Endodermal cell (in vitro differentiated cells): ENCODE measurements at regions not wholly inside any gene's neighbourhood (a gene's known extent, or its start where the extent isn't known, plus 50 kb on each side); places are given as distances from the start of the nearest gene placed in this dataset.

ENCODE experiments used
- DNase-seq: peaks from one replicate; pipeline ENCODE4 v3.0.0-alpha.2; 2017
- H3K27ac ChIP-seq: 2 replicates; pipeline ENCODE4 v1.5.1; 2013; ENCODE audit warnings: mild to moderate bottlenecking, low read depth, low read length, moderate library complexity
- H3K27me3 ChIP-seq: 2 replicates; pipeline ENCODE4 v1.6.1; 2013; ENCODE audit warnings: mild to moderate bottlenecking, low read length, moderate library complexity; ENCODE audit not compliant: insufficient read depth, control insufficient read depth, poor library complexity, severe bottlenecking
- H3K36me3 ChIP-seq: 2 replicates; pipeline ENCODE4 v1.7.0; 2013; ENCODE audit warnings: mild to moderate bottlenecking, low read length, moderate library complexity; ENCODE audit not compliant: control insufficient read depth, insufficient read depth
- H3K4me1 ChIP-seq: one replicate; pipeline ENCODE4 v1.7.0; 2013; ENCODE audit warnings: low read length; ENCODE audit not compliant: control insufficient read depth, insufficient read depth
- H3K4me3 ChIP-seq: 2 replicates; pipeline ENCODE4 v1.5.1; 2013; ENCODE audit warnings: mild to moderate bottlenecking, low read length, moderate library complexity
- H3K9ac ChIP-seq: 2 replicates; pipeline ENCODE4 v1.6.1; 2013; ENCODE audit warnings: mild to moderate bottlenecking, low read length, moderate library complexity; ENCODE audit not compliant: poor library complexity, severe bottlenecking; ENCODE audit errors: extremely low read depth
- H3K9me3 ChIP-seq: 2 replicates; pipeline ENCODE4 v1.6.1; 2013; ENCODE audit warnings: mild to moderate bottlenecking, low read length, moderate library complexity; ENCODE audit not compliant: control insufficient read depth
- H3K27ac Mint-ChIP-seq: 2 replicates; pipeline ENCODE4 v1.8.0; 2020; ENCODE audit warnings: mixed read lengths
- H3K27me3 Mint-ChIP-seq: 2 replicates; pipeline ENCODE4 v1.8.0; 2021; ENCODE audit warnings: mild to moderate bottlenecking, mixed read lengths; ENCODE audit not compliant: insufficient read depth
- H3K36me3 Mint-ChIP-seq: 2 replicates; pipeline ENCODE4 v1.8.0; 2020; ENCODE audit warnings: low read depth, mixed read lengths
- H3K4me1 Mint-ChIP-seq: 2 replicates; pipeline ENCODE4 v1.8.0; 2020; ENCODE audit warnings: mixed read lengths
- H3K4me3 Mint-ChIP-seq: 2 replicates; pipeline ENCODE4 v1.8.0; 2020; ENCODE audit warnings: mild to moderate bottlenecking, moderate library complexity, mixed read lengths
- H3K9me3 Mint-ChIP-seq: 2 replicates; pipeline ENCODE4 v1.8.0; 2020; ENCODE audit warnings: mild to moderate bottlenecking, mixed read lengths
- WGBS, 2 experiments: methylation state at CpG; one replicate each; pipeline versions ENCODE4 v1.1.5 to v1.1.7; 2013; ENCODE audit warnings: missing lambda C conversion rate in 2 of 2, mixed read lengths in 1 of 2; ENCODE audit not compliant: insufficient coverage in 1 of 2, insufficient read length in 1 of 2; 5-methylcytosine and 5-hydroxymethylcytosine counted together
- TF ChIP-seq, protein P1 (sequence below): fragments of 200-600 bp; sonication (generic); conservative IDR thresholded peaks from 2 replicates; pipeline ENCODE4 v1.5.0; 2021; ENCODE audit warnings: antibody characterized with exemption, mild to moderate bottlenecking

DNA sequence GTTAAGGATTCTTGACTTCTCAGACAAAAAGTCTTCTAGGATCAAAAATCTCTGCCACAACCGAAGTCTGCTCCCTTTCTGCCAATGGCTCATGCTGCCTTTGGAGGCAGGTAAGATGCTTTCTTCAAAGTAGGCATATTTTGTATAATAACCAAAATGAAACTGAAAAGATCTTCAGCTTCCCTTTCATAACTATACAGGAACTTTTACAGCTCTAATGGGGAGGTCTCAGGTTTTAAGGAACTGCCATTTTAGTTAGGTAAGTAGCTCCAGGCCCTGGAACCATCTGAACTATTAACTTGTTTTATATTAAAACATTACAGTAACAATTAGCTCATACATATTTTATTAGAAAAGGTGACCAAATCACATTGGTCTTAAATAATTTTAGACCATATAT is 110.9 kb upstream of the FREM1 start:
- Histone ChIP-seq H3K4me1 (no peaks in the 10 kb centered on the region), H3K36me3 (no peaks in the 10 kb centered on the region), H3K9ac (no peak overlapping the region), H3K4me3 (no peak overlapping the region), H3K27ac (no peak overlapping the region), H3K9me3 (no peaks in the 10 kb centered on the region), H3K27me3 (no peaks in the 10 kb centered on the region)
- no peak for DNase-seq
- Mint-ChIP-seq H3K4me1 (peaks cover 5% of the 10 kb centered on the region), H3K27me3 (no peaks in the 10 kb centered on the region), H3K27ac (no peak overlapping the region), H3K9me3 (no peaks in the 10 kb centered on the region), H3K36me3 (no peaks in the 10 kb centered on the region), H3K4me3 (no peak overlapping the region)
- TF ChIP-seq, protein P1, sequence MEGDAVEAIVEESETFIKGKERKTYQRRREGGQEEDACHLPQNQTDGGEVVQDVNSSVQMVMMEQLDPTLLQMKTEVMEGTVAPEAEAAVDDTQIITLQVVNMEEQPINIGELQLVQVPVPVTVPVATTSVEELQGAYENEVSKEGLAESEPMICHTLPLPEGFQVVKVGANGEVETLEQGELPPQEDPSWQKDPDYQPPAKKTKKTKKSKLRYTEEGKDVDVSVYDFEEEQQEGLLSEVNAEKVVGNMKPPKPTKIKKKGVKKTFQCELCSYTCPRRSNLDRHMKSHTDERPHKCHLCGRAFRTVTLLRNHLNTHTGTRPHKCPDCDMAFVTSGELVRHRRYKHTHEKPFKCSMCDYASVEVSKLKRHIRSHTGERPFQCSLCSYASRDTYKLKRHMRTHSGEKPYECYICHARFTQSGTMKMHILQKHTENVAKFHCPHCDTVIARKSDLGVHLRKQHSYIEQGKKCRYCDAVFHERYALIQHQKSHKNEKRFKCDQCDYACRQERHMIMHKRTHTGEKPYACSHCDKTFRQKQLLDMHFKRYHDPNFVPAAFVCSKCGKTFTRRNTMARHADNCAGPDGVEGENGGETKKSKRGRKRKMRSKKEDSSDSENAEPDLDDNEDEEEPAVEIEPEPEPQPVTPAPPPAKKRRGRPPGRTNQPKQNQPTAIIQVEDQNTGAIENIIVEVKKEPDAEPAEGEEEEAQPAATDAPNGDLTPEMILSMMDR, result no peak
- WGBS, 2 experiments, result 87 to 100% methylated on average over 1 of the region's 1 CpG

DNA sequence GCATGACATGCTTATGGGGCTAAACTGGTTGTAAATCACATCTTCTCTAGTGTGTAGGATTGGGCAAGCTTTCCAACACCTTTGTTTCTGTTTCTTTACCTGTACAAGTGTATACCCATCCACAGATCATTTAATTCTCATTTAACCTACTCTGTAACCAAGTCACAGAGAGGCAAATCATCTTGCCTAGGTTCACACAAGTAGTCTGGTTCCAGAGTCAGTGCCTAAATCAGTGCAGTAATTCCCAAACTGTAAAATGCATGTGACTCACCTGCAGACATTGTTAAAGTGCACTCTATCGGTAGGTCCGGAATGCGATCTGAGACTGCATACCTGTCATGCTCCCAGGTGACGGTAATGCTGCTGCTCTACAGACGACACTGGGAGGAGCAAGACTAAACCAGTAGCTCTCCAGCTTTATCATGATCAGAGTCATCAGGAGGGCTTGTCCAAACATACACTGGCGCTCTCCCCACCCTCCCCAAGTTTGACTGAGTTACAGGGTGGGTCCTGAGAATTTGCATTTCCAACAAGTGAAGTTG is 107.9 kb upstream of the FREM1 start:
- Histone ChIP-seq H3K4me1 (no peaks in the 10 kb centered on the region), H3K36me3 (no peaks in the 10 kb centered on the region), H3K9me3 (no peaks in the 10 kb centered on the region), H3K27ac (no peak overlapping the region), H3K4me3 (no peak overlapping the region), H3K27me3 (no peaks in the 10 kb centered on the region), H3K9ac (no peak overlapping the region)
- Mint-ChIP-seq H3K4me3 (no peak overlapping the region), H3K9me3 (no peaks in the 10 kb centered on the region), H3K4me1 (peaks cover 5% of the 10 kb centered on the region), H3K27me3 (no peaks in the 10 kb centered on the region), H3K27ac (no peak overlapping the region), H3K36me3 (no peaks in the 10 kb centered on the region)
- TF ChIP-seq, protein P1, result no peak
- 90 to 92% methylated on average over 6 of the region's 6 CpGs for WGBS, 2 experiments
- peak; percentile 44 for DNase-seq

DNA sequence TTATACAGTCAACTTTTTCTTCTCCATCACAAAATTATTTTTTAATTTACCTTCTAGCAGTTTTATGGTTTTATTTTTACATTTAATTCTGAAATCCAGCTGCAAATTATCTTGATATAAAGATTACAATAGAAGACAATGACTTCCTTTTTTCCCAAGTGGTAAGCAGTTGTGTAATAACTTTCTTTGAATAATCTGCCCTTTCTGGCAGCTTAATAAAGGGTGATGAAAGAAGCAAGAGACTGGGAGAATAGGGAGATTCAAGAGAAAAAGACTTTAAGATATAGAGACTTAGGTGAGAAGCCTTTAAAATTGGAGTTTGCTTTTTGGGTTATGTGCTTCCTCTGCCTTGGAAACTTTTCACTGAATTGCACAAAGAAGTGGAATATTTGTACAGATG is 100.4 kb upstream of the FREM1 start:
- no peaks in the 10 kb centered on the region for H3K9me3 Mint-ChIP-seq
- no peaks in the 10 kb centered on the region for H3K4me1 Mint-ChIP-seq
- Histone ChIP-seq H3K9me3 (no peaks in the 10 kb centered on the region), H3K27me3 (no peaks in the 10 kb centered on the region), H3K4me1 (no peaks in the 10 kb centered on the region), H3K36me3 (no peaks in the 10 kb centered on the region), H3K4me3 (no peak overlapping the region), H3K9ac (no peak overlapping the region), H3K27ac (no peak overlapping the region)
- no peak for DNase-seq
- no peak overlapping the region for H3K27ac Mint-ChIP-seq
- H3K27me3 Mint-ChIP-seq, result no peaks in the 10 kb centered on the region
- no peaks in the 10 kb centered on the region for H3K36me3 Mint-ChIP-seq
- TF ChIP-seq, protein P1, result no peak
- no peak overlapping the region for H3K4me3 Mint-ChIP-seq
